Spleen (tissue), 11 donors: ENCODE measurements at regions not wholly inside any gene's neighbourhood (a gene's known extent, or its start where the extent isn't known, plus 50 kb on each side); places are given as distances from the start of the nearest gene placed in this dataset.

Source experiments
- DNase-seq: peaks from one replicate; pipeline ENCODE4 v3.0.0-alpha.2; 2020
- H3K27ac ChIP-seq, 8 donors: fragments of 200-600 bp; sonication (generic) in 7 of 8; 1 replicate in 4 of 8; 2 replicates in 4 of 8; pipeline versions ENCODE4 v1.5.0 to v1.8.0; 2016 to 2021; ENCODE audit warnings: inconsistent platforms in 4 of 8, mild to moderate bottlenecking in 4 of 8, moderate library complexity in 1 of 8
- H3K27me3 ChIP-seq, 7 donors: fragments of 200-600 bp; sonication (generic) in 6 of 7; replicated peaks in 1 of 7; 1 replicate in 4 of 7; 2 replicates in 3 of 7; pipeline versions ENCODE4 v1.5.0 to v1.8.0; 2016 to 2021; ENCODE audit warnings: inconsistent platforms in 3 of 7, mild to moderate bottlenecking in 1 of 7
- H3K36me3 ChIP-seq, 6 donors: fragments of 200-600 bp; sonication (generic) in 5 of 6; 1 replicate in 4 of 6; 2 replicates in 2 of 6; pipeline versions ENCODE4 v1.5.0 to v1.8.0; 2016 to 2021; ENCODE audit warnings: inconsistent platforms in 2 of 6
- H3K4me1 ChIP-seq, 6 donors: fragments of 200-600 bp; sonication (generic) in 5 of 6; 1 replicate in 3 of 6; 2 replicates in 3 of 6; pipeline versions ENCODE4 v1.5.0 to v1.8.0; 2016 to 2021; ENCODE audit warnings: inconsistent platforms in 3 of 6
- H3K4me3 ChIP-seq, 8 donors: fragments of 200-600 bp; sonication (generic) in 7 of 8; 1 replicate in 4 of 8; 2 replicates in 4 of 8; pipeline versions ENCODE4 v1.5.0 to v1.8.0; 2016 to 2021; ENCODE audit warnings: inconsistent platforms in 4 of 8, mild to moderate bottlenecking in 4 of 8, moderate library complexity in 2 of 8
- H3K9me3 ChIP-seq, 8 donors: fragments of 200-600 bp; sonication (generic) in 7 of 8; 1 replicate in 4 of 8; 2 replicates in 4 of 8; pipeline versions ENCODE4 v1.5.0 to v1.8.0; 2016 to 2021; ENCODE audit warnings: inconsistent platforms in 4 of 8
- CTCF ChIP-seq, 11 experiments: fragments of 200-600 bp in 7 of 11; fragments of 450-650 bp in 4 of 11; sonication (generic) in 4 of 11; IDR thresholded peaks in 8 of 11; conservative IDR thresholded peaks in 3 of 11; 1 replicate in 7 of 11; 2 replicates in 4 of 11; pipeline versions ENCODE4 v1.4.0 to v1.8.0; 2016 to 2021; ENCODE audit warnings: antibody characterized with exemption in 11 of 11, inconsistent platforms in 4 of 11, mild to moderate bottlenecking in 1 of 11
- POLR2A ChIP-seq, 3 donors: fragments of 450-650 bp; IDR thresholded peaks; one replicate each; pipeline ENCODE4 v1.5.1; 2017; ENCODE audit warnings: antibody characterized with exemption in 3 of 3, mild to moderate bottlenecking in 1 of 3
- POLR2AphosphoS5 ChIP-seq, 3 donors: sonication (generic); formaldehyde crosslinking; IDR thresholded peaks; one replicate each; pipeline ENCODE4 v1.5.1; 2017; ENCODE audit warnings: antibody characterized with exemption in 3 of 3
- WGBS, 5 donors: extraction: QIAGEN DNeasy Blood & Tissue Kit in 3 of 5; methylation state at CpG; one replicate each; pipeline versions ENCODE4 v1.1.5 to v1.1.7; 2013 to 2018; 5-methylcytosine and 5-hydroxymethylcytosine counted together
- intact Hi-C: fragments of 100-400 bp; cut with DNase I; formaldehyde crosslinking; loops from one replicate; pipeline ENCODE4 v1.15.0; 2023; ENCODE audit warnings: low total_unique reads
- donor health status: healthy with polysubstance abuse.
- donor health status: DM: no; HTN: no; CAD: no; lungs with moderate emphysema.
- donor health status: DM: no; HTN: no; CAD: no.
- donor health status: Bipolar disorder and iron deficiency.
- donor health status: healthy.
- donor health status: DM: no; HTN: no; CAD: no.
- donor health status: DM: yes; HTN: yes; CAD: no.

GRCh38 chr15:46589088-46589487 lies 954.3 kb downstream of the SQOR start:
- WGBS, 5 donors, result 54 to 76% (median 74%) methylated on average over 4 of the region's 4 CpGs
- H3K4me1 ChIP-seq, result no peaks in the 10 kb centered on the region

GRCh38 chr15:46591462-46591861 lies 956.6 kb downstream of the SQOR start:
- no peak for TF ChIP-seq POLR2AphosphoS5 (IDR thresholded peaks at IDR 0.05)
- TF ChIP-seq POLR2A (IDR thresholded peaks at IDR 0.05), result no peak
- TF ChIP-seq CTCF (IDR thresholded peaks at IDR 0.05 in 8 of 11, conservative IDR thresholded peaks at IDR 0.05 in 3 of 11), result no peak
- Histone ChIP-seq H3K27ac (no peak overlapping the region), H3K9me3 (peaks cover 0 to 35% (median 3%) of the 10 kb centered on the region in 8 donors), H3K4me1 (no peaks in the 10 kb centered on the region), H3K4me3 (no peak overlapping the region), H3K27me3 (no peaks in the 10 kb centered on the region), H3K36me3 (no peaks in the 10 kb centered on the region)
- intact Hi-C loops, result no loop called here
- WGBS, 5 donors, result 73 to 85% (median 75%) methylated on average over 4 of the region's 4 CpGs
- DNase-seq, result no peak

More at GRCh38 chr15:46589088-46589487, 954.3 kb downstream of the SQOR start:
- no peaks in the 10 kb centered on the region for H3K36me3 ChIP-seq
- peaks cover 0 to 41% (median 3%) of the 10 kb centered on the region in 8 donors for H3K9me3 ChIP-seq
- intact Hi-C loops, result no loop called here
- no peaks in the 10 kb centered on the region for H3K27me3 ChIP-seq
- no peak overlapping the region for H3K4me3 ChIP-seq
- no peak for DNase-seq
- TF ChIP-seq CTCF (IDR thresholded peaks at IDR 0.05 in 8 of 11, conservative IDR thresholded peaks at IDR 0.05 in 3 of 11), result no peak
- TF ChIP-seq POLR2AphosphoS5 (IDR thresholded peaks at IDR 0.05), result no peak
- TF ChIP-seq POLR2A (IDR thresholded peaks at IDR 0.05), result no peak
- no peak overlapping the region for H3K27ac ChIP-seq

GRCh38 chr15:46595016-46595415 lies 960.2 kb downstream of the SQOR start:
- Histone ChIP-seq H3K4me3 (no peak overlapping the region), H3K9me3 (peaks cover 0 to 14% (median 0%) of the 10 kb centered on the region in 8 donors), H3K4me1 (no peaks in the 10 kb centered on the region), H3K27ac (no peak overlapping the region), H3K36me3 (no peaks in the 10 kb centered on the region), H3K27me3 (no peaks in the 10 kb centered on the region)
- intact Hi-C loops, result no loop called here
- TF ChIP-seq POLR2A (IDR thresholded peaks at IDR 0.05) (no peak), CTCF (IDR thresholded peaks at IDR 0.05 in 8 of 11, conservative IDR thresholded peaks at IDR 0.05 in 3 of 11) (no peak), POLR2AphosphoS5 (IDR thresholded peaks at IDR 0.05) (no peak)
- DNase-seq, result no peak
- WGBS, 5 donors, result 81 to 88% (median 83%) methylated on average over 3 of the region's 3 CpGs

GRCh38 chr15:46607077-46607476 lies 972.2 kb downstream of the SQOR start:
- H3K4me1 ChIP-seq, result no peaks in the 10 kb centered on the region
- H3K9me3 ChIP-seq, result peaks cover 0 to 7% (median 0%) of the 10 kb centered on the region in 8 donors
- 56 to 74% (median 62%) methylated on average over 3 of the region's 3 CpGs for WGBS, 5 donors
- DNase-seq, result no peak
- no peaks in the 10 kb centered on the region for H3K36me3 ChIP-seq
- TF ChIP-seq CTCF (IDR thresholded peaks at IDR 0.05 in 8 of 11, conservative IDR thresholded peaks at IDR 0.05 in 3 of 11), result no peak
- H3K27me3 ChIP-seq, result no peaks in the 10 kb centered on the region
- intact Hi-C loops, result no loop called here
- H3K27ac ChIP-seq, result no peak overlapping the region
- H3K4me3 ChIP-seq, result no peak overlapping the region
